Testis (tissue), 2 donors: ENCODE measurements at regions not wholly inside any gene's neighbourhood (a gene's known extent, or its start where the extent isn't known, plus 50 kb on each side); places are given as distances from the start of the nearest gene placed in this dataset.

Experiments used
- DNase-seq: peaks from one replicate; pipeline ENCODE4 v3.0.0-alpha.2; 2019
- H3K27ac ChIP-seq, 2 donors: fragments of 200-600 bp; sonication (generic); one replicate each; pipeline ENCODE4 v1.5.1; 2019
- H3K27me3 ChIP-seq: fragments of 200-600 bp; sonication (generic); one replicate; pipeline ENCODE4 v1.5.1; 2019
- H3K36me3 ChIP-seq: fragments of 200-600 bp; sonication (generic); one replicate; pipeline ENCODE4 v1.5.1; 2017; ENCODE audit warnings: low read depth; ENCODE audit errors: missing control alignments
- H3K4me1 ChIP-seq: fragments of 200-600 bp; sonication (generic); one replicate; pipeline ENCODE4 v1.5.1; 2019
- H3K4me3 ChIP-seq, 2 donors: fragments of 200-600 bp; sonication (generic); one replicate each; pipeline ENCODE4 v1.5.1; 2017 to 2019
- H3K9me3 ChIP-seq: fragments of 200-600 bp; sonication (generic); one replicate; pipeline ENCODE4 v1.5.1; 2017
- POLR2A ChIP-seq: fragments of 450-650 bp; IDR thresholded peaks from one replicate; pipeline ENCODE4 v1.6.1; 2017; ENCODE audit warnings: antibody characterized with exemption, mild to moderate bottlenecking, moderate library complexity
- WGBS, 2 donors: methylation state at CpG; one replicate each; pipeline ENCODE4 v1.1.5; 2018; 5-methylcytosine and 5-hydroxymethylcytosine counted together
- intact Hi-C: fragments of 100-400 bp; cut with DNase I; formaldehyde crosslinking; loops from one replicate; pipeline ENCODE4 v1.15.1; 2023; ENCODE audit warnings: low total_unique reads
- TF ChIP-seq, protein P1 (sequence below), 3 experiments: fragments of 450-650 bp in 2 of 3; fragments of 200-600 bp in 1 of 3; sonication (generic) in 1 of 3; IDR thresholded peaks; one replicate each; pipeline ENCODE4 v1.5.1; 2016 to 2019; ENCODE audit warnings: antibody characterized with exemption in 3 of 3, mild to moderate bottlenecking in 2 of 3, moderate library complexity in 1 of 3

DNA sequence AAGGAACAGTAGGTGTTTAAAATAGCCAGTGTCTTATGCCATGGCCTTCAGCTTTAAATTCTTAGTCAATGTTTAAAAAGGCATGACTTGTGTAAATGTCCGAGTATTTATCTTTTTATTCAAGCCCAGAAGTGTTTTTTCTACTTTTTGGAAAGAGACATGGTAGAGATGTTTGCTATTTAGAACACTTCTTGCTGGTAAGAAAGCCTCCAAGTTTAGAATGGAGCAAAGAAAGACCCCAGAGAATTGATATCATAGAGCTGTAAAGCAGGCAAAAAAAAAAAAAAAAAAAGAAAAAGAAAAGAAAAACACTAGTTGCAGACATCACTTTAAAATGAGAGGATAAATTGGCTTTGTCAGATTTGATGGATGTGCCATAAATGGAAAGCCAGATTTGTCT is 375.1 kb downstream of the TMEM167A start:
- WGBS, 2 donors = 0% methylated on average over 1 of the region's 1 CpG
- no peak for TF ChIP-seq POLR2A
- TF ChIP-seq, protein P1, sequence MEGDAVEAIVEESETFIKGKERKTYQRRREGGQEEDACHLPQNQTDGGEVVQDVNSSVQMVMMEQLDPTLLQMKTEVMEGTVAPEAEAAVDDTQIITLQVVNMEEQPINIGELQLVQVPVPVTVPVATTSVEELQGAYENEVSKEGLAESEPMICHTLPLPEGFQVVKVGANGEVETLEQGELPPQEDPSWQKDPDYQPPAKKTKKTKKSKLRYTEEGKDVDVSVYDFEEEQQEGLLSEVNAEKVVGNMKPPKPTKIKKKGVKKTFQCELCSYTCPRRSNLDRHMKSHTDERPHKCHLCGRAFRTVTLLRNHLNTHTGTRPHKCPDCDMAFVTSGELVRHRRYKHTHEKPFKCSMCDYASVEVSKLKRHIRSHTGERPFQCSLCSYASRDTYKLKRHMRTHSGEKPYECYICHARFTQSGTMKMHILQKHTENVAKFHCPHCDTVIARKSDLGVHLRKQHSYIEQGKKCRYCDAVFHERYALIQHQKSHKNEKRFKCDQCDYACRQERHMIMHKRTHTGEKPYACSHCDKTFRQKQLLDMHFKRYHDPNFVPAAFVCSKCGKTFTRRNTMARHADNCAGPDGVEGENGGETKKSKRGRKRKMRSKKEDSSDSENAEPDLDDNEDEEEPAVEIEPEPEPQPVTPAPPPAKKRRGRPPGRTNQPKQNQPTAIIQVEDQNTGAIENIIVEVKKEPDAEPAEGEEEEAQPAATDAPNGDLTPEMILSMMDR (IDR thresholded peaks at IDR 0.05) = no peak
- DNase-seq = no peak
- Histone ChIP-seq H3K4me3 (no peak overlapping the region), H3K27ac (no peak overlapping the region), H3K36me3 (no peaks in the 10 kb centered on the region), H3K9me3 (no peaks in the 10 kb centered on the region), H3K27me3 (no peaks in the 10 kb centered on the region), H3K4me1 (peaks cover 3% of the 10 kb centered on the region)
- intact Hi-C loops = no loop called here

DNA sequence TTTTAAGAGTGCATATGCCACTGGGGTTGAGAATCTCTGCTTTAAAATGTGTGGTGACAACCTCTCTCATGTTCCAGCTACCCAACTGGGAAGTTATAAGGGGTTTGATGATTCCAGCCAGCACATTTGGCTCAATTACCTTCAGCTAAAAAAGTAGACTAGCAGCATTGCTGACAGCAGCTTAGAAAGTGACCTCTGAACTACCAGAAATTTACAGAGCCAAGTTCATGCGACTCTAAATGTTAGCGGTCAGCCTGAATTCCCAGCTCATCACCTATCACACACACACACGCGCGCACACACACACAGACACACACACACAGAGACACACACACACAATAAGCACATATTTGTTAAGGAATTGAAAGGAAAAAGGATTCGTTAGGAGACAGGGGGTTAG is 377.5 kb downstream of the TMEM167A start:
- Histone ChIP-seq H3K36me3 (no peaks in the 10 kb centered on the region), H3K4me3 (no peak overlapping the region), H3K9me3 (no peaks in the 10 kb centered on the region), H3K4me1 (no peaks in the 10 kb centered on the region), H3K27ac (no peak overlapping the region), H3K27me3 (no peaks in the 10 kb centered on the region)
- 89 to 90% methylated on average over 6 of the region's 6 CpGs for WGBS, 2 donors
- no peak for TF ChIP-seq POLR2A
- TF ChIP-seq, protein P1 (IDR thresholded peaks at IDR 0.05) = no peak
- intact Hi-C loops = no loop called here
- no peak for DNase-seq

DNA sequence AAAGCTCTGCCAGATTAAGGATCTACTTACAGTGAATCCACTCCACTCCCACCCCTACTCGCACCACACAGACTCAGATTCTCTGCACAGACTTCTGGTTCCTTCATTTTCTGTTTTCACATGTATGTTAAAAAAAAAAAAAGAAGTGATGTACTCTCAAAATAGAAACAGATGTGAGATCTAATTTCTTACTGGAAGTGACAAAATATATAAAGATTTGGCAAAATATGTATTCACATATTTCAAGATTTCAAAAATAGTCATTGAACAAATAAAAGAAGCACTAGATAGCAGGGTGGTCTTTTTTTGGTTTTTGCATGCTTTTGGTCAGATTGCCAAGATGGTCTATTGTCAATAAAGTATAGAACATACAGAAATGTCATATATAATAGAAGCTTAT is 379.2 kb downstream of the TMEM167A start:
- Histone ChIP-seq H3K9me3 (no peaks in the 10 kb centered on the region), H3K27ac (no peak overlapping the region), H3K4me3 (no peak overlapping the region), H3K4me1 (no peaks in the 10 kb centered on the region), H3K27me3 (no peaks in the 10 kb centered on the region), H3K36me3 (no peaks in the 10 kb centered on the region)
- intact Hi-C loops = no loop called here
- DNase-seq = no peak
- 92 to 97% methylated on average over 1 of the region's 1 CpG for WGBS, 2 donors
- no peak for TF ChIP-seq POLR2A
- TF ChIP-seq, protein P1 (IDR thresholded peaks at IDR 0.05) = no peak

DNA sequence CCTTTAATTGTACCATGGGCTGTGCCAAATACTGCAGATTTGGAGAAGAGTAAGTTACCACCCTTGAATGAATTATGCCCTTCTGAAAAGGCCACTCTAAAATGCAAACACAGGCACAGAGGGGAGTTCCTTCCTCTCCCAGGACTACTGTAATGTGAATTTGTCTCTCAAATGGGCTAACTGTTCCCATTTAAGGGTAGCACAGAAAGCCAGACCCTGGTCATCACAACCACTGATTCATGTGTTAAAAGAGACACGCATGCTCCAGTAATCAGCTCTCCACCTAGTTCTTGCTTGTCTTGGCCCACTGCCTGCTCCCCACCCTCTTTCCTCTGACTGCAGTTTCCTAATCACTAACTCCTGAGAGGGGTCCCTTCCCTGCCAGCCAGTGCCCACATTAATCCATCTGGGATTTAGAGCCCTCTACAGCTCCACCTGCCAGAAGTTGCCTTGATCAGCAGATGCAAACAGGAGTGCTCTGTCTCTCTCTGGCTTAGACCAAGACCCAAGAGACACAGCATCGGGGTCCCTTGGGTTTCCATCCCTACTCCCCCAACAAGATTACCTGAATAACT is 382.4 kb downstream of the TMEM167A start:
- no peaks in the 10 kb centered on the region for H3K27me3 ChIP-seq
- TF ChIP-seq, protein P1 (IDR thresholded peaks at IDR 0.05) = no peak
- no peak for TF ChIP-seq POLR2A
- H3K27ac ChIP-seq = no peak overlapping the region
- no peaks in the 10 kb centered on the region for H3K9me3 ChIP-seq
- H3K4me1 ChIP-seq = no peaks in the 10 kb centered on the region
- H3K4me3 ChIP-seq = no peak overlapping the region
- DNase-seq = no peak
- no peaks in the 10 kb centered on the region for H3K36me3 ChIP-seq
- 98 to 100% methylated on average over 2 of the region's 2 CpGs for WGBS, 2 donors
- intact Hi-C loops = no loop called here

DNA sequence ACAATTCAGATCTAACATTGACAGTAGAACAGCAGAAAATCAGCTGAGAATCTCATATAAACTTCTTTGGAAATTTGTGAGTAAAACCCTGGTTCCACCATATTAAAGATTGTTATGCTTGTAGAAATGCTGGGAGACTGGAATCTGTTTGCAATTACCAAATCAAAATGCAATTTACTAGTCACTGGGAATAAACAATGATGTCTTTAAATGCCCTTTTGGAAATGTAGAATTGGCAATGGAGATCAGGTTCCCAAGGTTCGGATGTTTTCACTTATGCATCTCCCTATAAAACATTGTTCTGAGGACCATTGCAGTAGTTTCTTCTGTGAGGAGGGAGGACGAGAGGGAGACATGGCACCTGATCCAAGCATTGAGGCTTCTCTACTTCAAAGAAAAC is 384.4 kb downstream of the TMEM167A start:
- WGBS, 2 donors = 80 to 88% methylated on average over 2 of the region's 2 CpGs
- no peaks in the 10 kb centered on the region for H3K9me3 ChIP-seq
- no peak overlapping the region for H3K27ac ChIP-seq
- intact Hi-C loops = no loop called here
- H3K36me3 ChIP-seq = no peaks in the 10 kb centered on the region
- TF ChIP-seq, protein P1 (IDR thresholded peaks at IDR 0.05) = no peak
- TF ChIP-seq POLR2A = no peak
- DNase-seq = no peak
- no peak overlapping the region for H3K4me3 ChIP-seq
- no peaks in the 10 kb centered on the region for H3K4me1 ChIP-seq
- H3K27me3 ChIP-seq = no peaks in the 10 kb centered on the region
